ENCODE measurements at regions not wholly inside any gene's neighbourhood (a gene's known extent, or its start where the extent isn't known, plus 50 kb on each side); places are given as distances from the start of the nearest gene placed in this dataset.

DNA sequence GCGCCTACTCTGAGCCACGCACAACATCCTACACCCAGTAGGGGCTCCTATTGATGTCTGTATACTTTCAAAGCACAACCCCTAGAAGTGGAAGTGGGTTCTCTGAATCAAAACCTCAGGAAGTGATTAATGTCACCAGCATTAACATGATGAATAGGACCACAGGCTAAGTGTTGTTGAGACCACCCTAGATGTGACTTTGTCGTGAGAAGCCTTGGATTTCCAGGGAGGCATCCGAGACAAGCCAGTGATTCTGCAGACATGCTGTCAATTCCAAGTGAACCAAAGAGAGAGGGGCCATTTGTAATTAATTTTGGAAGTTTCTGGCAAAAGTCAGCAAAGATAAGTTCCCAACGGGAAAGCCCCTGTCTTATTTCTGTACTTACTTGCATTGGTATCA lies 493.0 kb downstream of the ZIC3 start:
- TF ChIP-seq, protein P1, sequence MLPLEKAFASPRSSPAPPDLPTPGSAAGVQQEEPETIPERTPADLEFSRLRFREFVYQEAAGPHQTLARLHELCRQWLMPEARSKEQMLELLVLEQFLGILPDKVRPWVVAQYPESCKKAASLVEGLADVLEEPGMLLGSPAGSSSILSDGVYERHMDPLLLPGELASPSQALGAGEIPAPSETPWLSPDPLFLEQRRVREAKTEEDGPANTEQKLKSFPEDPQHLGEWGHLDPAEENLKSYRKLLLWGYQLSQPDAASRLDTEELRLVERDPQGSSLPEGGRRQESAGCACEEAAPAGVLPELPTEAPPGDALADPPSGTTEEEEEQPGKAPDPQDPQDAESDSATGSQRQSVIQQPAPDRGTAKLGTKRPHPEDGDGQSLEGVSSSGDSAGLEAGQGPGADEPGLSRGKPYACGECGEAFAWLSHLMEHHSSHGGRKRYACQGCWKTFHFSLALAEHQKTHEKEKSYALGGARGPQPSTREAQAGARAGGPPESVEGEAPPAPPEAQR (tag by site-specific recombination; IDR thresholded peaks at IDR 0.05), result no peak
- TF ChIP-seq, protein P2, sequence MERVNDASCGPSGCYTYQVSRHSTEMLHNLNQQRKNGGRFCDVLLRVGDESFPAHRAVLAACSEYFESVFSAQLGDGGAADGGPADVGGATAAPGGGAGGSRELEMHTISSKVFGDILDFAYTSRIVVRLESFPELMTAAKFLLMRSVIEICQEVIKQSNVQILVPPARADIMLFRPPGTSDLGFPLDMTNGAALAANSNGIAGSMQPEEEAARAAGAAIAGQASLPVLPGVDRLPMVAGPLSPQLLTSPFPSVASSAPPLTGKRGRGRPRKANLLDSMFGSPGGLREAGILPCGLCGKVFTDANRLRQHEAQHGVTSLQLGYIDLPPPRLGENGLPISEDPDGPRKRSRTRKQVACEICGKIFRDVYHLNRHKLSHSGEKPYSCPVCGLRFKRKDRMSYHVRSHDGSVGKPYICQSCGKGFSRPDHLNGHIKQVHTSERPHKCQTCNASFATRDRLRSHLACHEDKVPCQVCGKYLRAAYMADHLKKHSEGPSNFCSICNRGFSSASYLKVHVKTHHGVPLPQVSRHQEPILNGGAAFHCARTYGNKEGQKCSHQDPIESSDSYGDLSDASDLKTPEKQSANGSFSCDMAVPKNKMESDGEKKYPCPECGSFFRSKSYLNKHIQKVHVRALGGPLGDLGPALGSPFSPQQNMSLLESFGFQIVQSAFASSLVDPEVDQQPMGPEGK (tag by site-specific recombination; IDR thresholded peaks at IDR 0.05), result no peak
- TF ChIP-seq, protein P3, sequence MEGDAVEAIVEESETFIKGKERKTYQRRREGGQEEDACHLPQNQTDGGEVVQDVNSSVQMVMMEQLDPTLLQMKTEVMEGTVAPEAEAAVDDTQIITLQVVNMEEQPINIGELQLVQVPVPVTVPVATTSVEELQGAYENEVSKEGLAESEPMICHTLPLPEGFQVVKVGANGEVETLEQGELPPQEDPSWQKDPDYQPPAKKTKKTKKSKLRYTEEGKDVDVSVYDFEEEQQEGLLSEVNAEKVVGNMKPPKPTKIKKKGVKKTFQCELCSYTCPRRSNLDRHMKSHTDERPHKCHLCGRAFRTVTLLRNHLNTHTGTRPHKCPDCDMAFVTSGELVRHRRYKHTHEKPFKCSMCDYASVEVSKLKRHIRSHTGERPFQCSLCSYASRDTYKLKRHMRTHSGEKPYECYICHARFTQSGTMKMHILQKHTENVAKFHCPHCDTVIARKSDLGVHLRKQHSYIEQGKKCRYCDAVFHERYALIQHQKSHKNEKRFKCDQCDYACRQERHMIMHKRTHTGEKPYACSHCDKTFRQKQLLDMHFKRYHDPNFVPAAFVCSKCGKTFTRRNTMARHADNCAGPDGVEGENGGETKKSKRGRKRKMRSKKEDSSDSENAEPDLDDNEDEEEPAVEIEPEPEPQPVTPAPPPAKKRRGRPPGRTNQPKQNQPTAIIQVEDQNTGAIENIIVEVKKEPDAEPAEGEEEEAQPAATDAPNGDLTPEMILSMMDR (tag by site-specific recombination; IDR thresholded peaks at IDR 0.05), result no peak
- no peak for TF ChIP-seq ZNF521 (tag by site-specific recombination; IDR thresholded peaks at IDR 0.05)
